ENCODE measurements at regions not wholly inside any gene's neighbourhood (a gene's known extent, or its start where the extent isn't known, plus 50 kb on each side); places are given as distances from the start of the nearest gene placed in this dataset.
"Not testable (repeated sequence)": the region's sequence is repeated elsewhere in the genome, so short reads cannot be mapped to it uniquely, and the experiment has no call there.

DNA sequence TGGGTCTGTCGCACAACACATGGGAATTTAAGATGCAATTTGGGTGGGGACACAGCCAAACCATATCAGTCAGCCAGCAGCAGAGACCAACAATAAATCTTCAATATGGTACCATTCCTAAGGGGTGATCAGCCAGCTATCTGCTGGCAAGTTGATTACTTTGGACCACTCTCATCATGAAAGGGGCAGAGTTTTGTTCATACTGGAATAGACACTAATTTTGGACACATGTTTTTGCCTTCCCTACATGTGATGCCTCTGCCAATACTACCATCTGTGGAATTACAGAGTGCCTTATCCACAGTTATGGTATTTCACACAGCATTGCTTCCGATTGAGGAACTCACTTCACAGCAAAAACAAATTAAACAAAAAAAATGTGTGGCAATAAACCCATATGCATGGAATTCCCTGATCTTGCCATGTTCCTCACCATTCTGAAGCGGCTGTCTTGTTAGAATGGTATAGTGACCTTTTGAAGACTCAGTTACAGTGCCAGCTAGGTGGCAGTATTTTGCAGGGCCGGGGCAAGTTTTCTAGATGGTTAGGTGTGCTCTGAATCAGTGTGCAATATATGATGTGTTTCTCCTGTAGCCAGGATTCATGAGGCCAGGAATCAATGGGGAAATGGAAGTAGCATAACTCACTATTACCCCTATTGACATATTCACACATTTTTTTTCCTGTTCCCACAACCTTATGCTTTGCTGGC lies 179.0 kb upstream of the IGF1 start:
- DNase-seq, result no peak

DNA sequence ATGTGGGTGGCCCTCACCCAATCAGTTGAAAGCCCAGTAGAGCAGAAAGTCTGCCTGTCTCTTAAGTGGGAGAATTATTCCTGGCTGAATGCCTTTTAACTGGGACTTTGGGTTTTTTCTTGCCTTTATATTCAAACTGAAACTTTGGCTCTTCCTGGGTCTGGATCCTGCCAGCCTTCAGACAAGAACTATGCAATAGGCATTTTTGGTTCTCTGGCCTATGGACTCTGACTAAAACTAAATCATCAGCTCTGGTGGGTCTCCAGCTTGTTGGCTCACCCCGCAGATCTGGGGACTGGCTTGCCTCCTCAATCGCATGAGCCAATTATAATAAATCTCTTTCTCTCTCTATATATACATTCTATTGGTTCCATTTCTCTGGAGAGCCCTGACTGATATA lies 173.0 kb upstream of the IGF1 start:
- DNase-seq, result no peak

- no peak for DNase-seq
These were observed 172.4 kb upstream of the IGF1 start for GRCh38 chr12:102652645-102653313.

DNA sequence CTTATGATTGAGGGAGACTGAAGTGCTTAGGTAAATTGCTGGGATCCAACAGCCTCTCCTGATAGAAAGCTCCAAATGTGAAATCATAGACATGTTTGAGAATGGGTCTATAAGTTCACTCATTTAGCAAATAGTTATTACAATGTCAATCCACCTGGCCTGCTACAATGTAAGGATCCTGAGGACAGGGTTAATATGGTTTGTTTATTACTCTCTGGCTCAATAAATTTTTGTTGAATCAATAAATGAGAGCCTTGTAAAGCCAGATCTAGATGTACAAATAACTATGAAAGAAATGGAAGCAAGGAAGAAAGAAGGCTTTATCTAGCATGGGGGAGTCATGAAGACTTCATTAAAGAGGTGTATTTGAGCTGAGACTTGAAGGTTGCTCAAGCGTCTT lies 165.6 kb upstream of the IGF1 start:
- DNase-seq, result no peak

DNA sequence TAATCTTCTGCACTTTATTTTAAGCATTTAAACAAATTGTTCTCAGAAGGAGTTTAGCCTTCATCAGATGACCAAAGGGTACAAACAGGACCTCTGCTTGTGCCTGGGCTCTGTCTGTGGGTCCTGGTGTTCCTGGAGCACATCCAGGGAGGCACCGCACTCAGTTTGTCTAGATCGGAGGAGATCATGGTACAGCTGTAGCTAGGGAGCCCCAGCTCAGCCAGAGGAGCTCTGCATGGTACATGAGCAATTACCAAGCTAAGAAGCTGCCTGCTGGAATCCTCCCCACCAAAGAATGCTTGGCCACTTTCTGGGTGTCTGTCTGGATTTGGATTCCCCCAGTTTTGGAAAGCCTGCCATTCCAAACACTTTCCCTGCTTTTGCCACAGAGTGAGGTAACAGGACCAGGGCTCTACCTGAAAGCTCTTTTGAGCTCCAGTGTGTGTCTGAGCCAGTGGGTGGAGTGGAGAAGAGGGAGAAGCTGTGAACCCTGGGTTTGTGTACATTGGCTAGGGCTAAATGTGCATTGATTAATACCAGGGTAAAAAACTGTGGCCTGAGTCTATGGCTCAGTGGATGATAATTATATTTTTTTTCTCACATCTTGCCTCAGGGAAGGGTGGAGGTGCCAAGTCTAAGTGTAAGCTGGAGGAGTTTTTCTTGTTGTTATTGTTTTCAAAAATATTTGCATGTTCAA lies 163.7 kb upstream of the IGF1 start:
- DNase-seq, result no peak

- no peak for DNase-seq
These were observed 161.8 kb upstream of the IGF1 start for GRCh38 chr12:102642199-102642598.

- not testable (repeated sequence) for DNase-seq
These were observed 160.3 kb upstream of the IGF1 start for GRCh38 chr12:102640658-102641057.

GRCh38 chr12:102638777-102639176 lies 158.4 kb upstream of the IGF1 start:
- DNase-seq, result no peak

GRCh38 chr12:102633981-102634605 lies 153.7 kb upstream of the IGF1 start:
- DNase-seq, result no peak

GRCh38 chr12:102631274-102631673 lies 150.9 kb upstream of the IGF1 start:
- DNase-seq, result no peak

DNA sequence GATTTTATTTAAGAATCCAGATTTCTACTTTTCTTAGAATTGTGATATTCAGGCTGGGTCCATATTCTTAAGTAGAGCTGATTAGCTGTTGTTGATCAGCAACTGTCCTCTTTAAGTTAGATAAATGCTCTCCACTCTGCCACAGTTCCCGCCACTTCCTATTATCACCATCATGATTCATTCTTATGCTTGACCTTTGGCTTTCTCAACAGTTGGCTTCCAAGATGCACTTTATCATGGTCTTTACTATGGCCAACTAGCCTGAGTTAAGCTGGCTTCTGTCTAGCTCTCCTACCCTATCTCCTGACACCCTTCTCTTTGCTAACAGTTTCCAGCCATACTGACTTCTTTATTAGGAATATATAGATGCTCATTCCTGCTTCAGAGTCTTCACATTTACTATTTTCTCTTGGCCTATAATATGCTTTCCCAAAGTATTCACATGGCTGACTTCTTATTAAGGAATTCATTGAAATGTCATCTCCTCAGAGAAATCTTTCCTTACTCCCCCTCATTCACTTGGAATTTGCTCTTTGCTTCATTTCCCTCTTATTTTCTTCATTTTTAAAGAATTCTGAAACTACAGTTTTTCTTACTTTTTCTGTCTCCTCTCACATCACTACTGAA lies 149.0 kb upstream of the IGF1 start:
- DNase-seq, result no peak

DNA sequence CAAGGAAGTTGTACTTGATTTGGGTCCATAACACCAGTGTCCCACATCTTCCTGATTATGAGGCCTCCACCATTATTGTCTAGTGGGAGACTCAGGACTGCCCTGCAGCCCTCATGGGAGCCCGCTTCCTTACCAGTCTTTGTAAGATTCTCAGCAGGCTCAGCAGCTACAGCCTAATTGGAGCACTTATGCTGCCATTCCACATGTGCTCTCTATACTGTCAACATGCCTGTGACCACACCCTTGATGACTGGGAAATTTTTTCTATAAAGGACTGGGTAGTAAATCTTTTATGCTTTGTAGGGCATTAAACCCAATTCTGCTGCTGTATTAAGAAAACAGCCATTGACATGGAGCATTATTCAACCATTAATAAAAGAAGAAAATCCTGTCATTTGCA lies 145.5 kb upstream of the IGF1 start:
- no peak for DNase-seq

GRCh38 chr12:102622618-102623017 lies 142.3 kb upstream of the IGF1 start:
- DNase-seq, result no peak

DNA sequence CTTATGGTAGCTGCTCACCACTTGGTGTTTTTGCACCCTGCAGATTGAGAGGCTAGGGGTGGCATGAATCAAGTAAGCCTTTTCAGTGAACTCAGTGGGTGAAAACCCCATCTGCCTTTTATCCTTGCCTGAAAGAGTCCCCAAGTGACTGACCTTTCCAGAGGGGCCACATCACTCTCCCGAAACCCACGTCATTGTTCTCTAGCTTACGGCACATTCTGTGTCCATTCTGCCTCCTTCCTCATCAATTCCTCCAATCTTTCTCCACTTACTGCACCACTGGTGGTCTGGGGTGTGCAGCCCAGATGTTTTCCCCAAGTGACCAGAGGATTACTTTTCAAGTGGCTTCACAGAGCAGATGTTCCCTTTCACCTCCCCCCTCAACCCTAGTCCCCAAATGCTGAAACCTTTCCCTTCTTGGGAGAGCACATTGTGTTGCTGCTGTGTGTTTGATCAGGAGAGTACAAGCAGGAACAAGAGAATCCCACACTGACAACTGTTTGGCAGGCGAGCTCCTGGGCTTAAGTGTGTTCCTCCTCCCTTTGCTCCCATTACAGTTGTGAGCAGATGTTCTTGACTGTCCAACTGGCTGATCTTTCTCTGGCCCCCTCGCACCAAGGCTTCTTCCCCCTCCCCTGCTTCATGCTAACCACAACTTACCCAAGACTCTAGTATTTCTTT lies 138.0 kb upstream of the IGF1 start:
- peak; percentile 39 for DNase-seq

- DNase-seq, result no peak
These were observed 136.3 kb upstream of the IGF1 start for GRCh38 chr12:102616692-102617091.

DNA sequence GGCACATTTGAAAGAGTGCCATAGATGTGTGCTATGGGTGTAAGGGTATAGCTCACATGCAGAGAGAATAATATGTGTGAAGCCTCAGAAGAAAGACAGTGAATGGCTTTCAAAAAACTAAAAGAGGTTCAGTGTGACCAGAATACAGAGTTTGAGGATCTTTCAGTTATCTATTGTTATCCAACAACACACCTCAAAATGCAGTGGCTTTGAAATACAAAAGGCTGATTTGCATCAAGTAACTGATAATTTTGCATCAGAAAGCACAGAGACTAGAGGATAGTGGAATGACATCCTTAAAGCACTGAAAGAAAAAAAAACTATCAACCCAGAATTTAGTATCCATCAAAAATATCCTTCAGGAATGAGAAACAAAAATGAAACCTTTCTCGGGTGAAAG lies 131.6 kb upstream of the IGF1 start:
- no peak for DNase-seq

- DNase-seq, result peak; percentile 60
These were observed 129.6 kb upstream of the IGF1 start for GRCh38 chr12:102609996-102610395.

GRCh38 chr12:102603021-102603420 lies 122.7 kb upstream of the IGF1 start:
- DNase-seq, result no peak

DNA sequence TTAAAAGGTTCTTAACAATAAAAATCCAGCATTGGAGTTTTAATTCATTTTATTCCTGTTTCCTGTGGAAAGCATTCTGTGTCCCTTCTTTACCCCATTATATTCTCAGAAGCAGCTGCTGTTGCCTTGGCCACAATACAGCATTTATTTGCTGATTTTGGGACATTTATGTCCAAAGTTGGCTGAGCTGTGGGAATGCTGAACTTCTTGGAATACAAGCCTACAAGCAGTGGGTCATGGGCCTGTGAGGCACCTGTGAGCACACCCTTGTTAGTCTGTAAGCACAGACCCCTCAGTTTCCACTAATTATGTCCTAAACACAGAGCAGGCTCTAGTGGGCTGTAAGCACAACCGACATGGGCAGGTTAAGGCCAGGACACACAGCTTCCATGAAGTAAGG lies 122.2 kb upstream of the IGF1 start:
- peak; percentile 50 for DNase-seq

- no peak for DNase-seq
These were observed 121.3 kb upstream of the IGF1 start for GRCh38 chr12:102601621-102602020.

DNA sequence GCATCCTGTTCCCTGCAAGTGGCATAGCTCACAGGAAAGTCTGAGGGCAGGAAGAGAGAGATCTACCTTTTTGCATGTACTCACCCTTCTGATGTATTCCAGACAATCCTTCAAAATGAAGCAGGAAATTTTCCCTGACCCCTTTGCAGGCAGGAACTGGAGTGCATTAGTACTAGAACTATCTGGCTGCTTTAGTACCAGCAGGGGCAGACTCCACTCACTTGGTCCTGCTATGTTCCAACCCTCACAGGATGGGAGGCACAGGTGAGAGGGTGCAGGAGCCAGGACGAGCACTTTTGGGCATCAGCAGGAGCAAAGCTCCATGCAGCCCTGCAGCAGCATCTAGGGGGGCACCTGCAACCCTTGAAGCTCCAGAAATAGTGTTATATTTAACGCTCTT lies 116.3 kb upstream of the IGF1 start:
- DNase-seq, result no peak

DNA sequence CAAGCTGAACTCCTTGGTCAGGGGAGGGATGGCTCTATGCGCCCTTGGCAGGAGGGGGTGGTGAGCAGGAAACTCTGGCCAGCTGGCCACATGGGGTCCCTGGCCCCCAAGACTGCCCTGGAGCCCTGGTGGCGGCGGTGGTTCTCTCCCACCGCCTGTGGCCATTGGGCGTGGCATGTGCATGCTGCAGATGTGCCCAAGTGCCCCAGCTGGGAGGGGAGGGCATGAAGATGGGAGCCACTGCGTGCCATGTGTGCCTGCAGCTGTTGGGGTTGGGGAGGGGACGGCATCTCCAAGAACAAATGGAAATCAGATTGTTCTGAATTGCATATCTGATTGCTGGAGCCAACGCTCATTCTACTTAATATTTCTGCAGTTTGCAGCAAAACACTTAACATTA lies 115.7 kb upstream of the IGF1 start:
- DNase-seq, result peak; percentile 23
